RWPE1 (cell line): ENCODE measurements at regions not wholly inside any gene's neighbourhood (a gene's known extent, or its start where the extent isn't known, plus 50 kb on each side); places are given as distances from the start of the nearest gene placed in this dataset.
"Not testable (repeated sequence)": the region's sequence is repeated elsewhere in the genome, so short reads cannot be mapped to it uniquely, and the experiment has no call there.

Experiments used
- CTCF ChIA-PET: fragments of 350-600 bp; sonication (Branson Sonifier 250); formaldehyde crosslinking; extraction: SDS; loops from one replicate; lab custom pipeline; 2021; lab: Yijun Ruan, JAX
- POLR2A ChIA-PET: fragments of 400-600 bp; formaldehyde crosslinking; extraction: SDS; loops from one replicate; lab custom pipeline; 2020; ENCODE audit warnings: antibody characterized with exemption; ENCODE audit not compliant: low non-redundant PET; lab: Yijun Ruan, JAX
- DNase-seq: peaks from one replicate; pipeline ENCODE4 v3.0.0; 2012; ENCODE audit warnings: low spot score
- H3K27ac ChIP-seq: fragments of 450-650 bp; 2 replicates; pipeline ENCODE4 v1.5.1; 2017
- TF ChIP-seq, protein P1 (sequence below): fragments of 450-650 bp; conservative IDR thresholded peaks from 2 replicates; pipeline ENCODE4 v1.5.1; 2017; ENCODE audit warnings: low read depth, mild to moderate bottlenecking

DNA sequence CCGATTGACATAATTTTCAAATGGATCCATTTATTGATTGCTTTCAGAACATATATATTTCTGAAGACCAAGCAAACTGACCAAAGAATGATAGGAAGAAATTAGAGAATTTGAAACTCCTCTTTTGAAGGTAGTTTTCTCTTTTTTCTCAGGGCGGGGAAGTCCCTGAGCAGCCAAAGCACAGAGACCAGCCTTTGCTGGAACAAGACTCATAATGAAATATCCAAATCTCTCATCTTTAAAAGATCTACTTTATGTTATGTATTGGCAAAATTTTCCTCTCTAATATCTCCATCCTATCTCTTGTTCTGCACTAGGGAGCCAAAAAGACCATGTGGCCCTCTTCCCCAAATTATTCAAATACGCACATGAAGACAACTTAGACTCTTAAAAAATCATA, 379.0 kb upstream of the TCF4 start:
- CTCF ChIA-PET, result no interaction called here
- no peak for DNase-seq
- POLR2A ChIA-PET, result no interaction called here
- H3K27ac ChIP-seq, result no peak overlapping the region
- TF ChIP-seq, protein P1, sequence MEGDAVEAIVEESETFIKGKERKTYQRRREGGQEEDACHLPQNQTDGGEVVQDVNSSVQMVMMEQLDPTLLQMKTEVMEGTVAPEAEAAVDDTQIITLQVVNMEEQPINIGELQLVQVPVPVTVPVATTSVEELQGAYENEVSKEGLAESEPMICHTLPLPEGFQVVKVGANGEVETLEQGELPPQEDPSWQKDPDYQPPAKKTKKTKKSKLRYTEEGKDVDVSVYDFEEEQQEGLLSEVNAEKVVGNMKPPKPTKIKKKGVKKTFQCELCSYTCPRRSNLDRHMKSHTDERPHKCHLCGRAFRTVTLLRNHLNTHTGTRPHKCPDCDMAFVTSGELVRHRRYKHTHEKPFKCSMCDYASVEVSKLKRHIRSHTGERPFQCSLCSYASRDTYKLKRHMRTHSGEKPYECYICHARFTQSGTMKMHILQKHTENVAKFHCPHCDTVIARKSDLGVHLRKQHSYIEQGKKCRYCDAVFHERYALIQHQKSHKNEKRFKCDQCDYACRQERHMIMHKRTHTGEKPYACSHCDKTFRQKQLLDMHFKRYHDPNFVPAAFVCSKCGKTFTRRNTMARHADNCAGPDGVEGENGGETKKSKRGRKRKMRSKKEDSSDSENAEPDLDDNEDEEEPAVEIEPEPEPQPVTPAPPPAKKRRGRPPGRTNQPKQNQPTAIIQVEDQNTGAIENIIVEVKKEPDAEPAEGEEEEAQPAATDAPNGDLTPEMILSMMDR, result no peak

DNA sequence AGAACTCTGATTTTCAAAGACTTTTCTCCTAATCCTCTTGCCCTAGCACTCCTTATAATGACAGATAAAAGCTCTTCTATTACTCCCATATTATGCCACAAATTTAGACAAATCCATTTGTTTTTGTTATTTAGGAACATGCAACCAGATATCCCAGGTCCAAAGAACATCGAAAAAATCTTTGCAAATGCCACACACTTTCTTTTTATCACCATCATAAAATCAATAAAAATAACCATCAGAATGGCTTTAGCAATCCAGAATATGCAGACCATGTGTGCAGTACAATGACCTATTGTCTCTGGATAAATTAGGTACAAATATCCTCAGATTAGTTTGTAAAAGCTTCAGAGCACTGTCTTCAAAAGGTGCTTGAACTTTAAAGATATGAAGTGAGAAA, 376.2 kb upstream of the TCF4 start:
- ChIA-PET CTCF (no interaction called here), POLR2A (no interaction called here)
- TF ChIP-seq, protein P1, result no peak
- no peak overlapping the region for H3K27ac ChIP-seq
- DNase-seq, result no peak

DNA sequence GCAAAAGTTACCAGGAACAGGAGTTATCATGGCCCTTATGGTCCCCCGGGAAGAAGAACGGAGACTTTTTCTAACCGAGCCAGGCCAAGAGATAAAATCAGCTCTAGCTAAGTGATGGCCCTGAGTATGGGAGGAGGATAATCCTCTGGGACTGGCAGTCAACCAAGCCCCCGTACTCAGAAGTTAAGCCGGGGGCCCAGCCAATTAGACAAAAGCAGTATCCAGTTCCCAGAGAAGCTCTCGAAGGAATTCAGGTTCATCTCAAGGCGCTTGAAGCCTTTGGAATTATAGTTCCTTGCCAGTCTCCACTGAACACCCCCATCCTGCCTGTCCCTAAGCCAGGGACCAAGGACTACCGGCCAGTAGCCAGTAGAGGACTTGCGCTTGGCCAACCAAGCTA, 365.3 kb upstream of the TCF4 start:
- no peak for DNase-seq
- TF ChIP-seq, protein P1, result no peak
- ChIA-PET CTCF (no interaction called here), POLR2A (no interaction called here)
- H3K27ac ChIP-seq, result no peak overlapping the region

DNA sequence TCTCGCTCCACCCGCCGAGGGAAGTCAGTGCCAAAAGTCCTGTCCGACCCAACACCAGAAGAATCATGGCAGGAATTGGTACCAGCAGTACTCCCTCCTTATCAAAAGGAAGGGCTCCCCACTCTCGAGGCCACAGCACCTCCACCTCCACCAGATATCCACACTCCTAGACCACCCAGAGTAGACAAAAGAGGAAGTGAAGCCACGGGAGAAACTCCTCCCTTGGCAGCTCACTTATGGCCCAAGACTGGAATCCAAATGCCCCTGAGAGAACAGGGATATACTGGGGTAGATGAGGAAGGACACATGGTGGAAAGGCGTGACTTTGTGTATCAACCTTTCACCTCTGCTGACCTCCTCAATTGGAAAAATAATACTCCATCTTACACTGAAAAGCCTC, 363.7 kb upstream of the TCF4 start:
- CTCF ChIA-PET, DNase-seq, POLR2A ChIA-PET, H3K27ac ChIP-seq: not testable (repeated sequence)

DNA sequence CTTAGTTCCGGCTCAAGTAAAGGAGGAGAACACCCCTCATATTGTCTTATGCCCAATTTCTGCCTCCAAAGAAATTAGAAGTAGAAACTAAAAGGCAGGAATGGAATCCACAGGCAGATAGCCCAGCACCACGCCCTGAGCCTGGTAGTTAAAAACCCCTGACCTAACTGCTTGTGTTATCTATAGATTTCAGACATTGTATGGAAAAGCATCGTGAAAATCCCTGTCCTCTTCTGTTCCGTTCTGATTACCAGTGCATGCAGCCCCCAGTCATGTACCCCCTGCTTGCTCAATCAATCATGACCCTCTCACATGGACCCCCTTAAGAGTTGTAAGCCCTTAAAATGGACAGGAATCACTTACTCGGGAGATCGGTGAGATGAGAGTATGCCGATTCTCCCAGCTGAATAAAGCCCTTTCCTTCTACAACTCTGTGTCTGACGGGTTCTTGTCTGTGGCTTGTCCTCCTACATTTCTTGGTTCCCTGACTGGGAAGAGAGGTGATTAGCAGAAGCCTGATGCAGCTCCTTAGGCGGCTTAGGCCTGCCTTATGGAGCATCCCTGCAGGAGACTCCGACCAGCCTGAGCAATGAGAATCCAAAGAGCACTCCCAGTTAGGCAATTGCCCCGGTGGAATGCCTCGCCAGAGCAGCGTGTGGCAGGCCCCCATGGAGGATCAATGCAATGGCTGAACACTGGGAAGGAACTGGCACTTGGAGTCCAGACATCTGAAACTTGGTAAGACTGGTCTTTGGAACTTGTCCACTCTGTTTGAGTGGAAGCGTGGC, 362.6 kb upstream of the TCF4 start:
- ChIA-PET POLR2A (no interaction called here), CTCF (no interaction called here)
- no peak overlapping the region for H3K27ac ChIP-seq
- TF ChIP-seq, protein P1, result no peak
- DNase-seq, result no peak

DNA sequence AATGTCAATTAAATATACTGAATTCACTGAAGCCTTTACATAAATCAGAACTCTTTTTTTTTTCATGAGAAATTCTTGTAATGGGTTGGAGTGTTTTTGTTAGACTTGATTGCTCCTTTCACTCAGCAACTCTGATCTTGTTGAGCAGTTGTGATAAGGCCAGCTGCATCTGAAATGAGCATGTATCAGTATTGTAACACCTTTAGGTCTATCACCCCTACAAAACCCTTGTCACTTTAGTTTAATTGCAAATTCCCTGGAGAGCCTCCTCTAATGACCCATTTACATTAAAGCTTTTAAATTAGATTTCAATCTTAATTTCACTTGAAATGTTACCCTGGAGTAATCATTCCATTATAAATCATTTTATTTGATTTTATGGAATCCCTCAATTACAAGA, 346.8 kb upstream of the TCF4 start:
- H3K27ac ChIP-seq, result no peak overlapping the region
- ChIA-PET CTCF (no interaction called here), POLR2A (no interaction called here)
- DNase-seq, result no peak
- TF ChIP-seq, protein P1, result no peak

DNA sequence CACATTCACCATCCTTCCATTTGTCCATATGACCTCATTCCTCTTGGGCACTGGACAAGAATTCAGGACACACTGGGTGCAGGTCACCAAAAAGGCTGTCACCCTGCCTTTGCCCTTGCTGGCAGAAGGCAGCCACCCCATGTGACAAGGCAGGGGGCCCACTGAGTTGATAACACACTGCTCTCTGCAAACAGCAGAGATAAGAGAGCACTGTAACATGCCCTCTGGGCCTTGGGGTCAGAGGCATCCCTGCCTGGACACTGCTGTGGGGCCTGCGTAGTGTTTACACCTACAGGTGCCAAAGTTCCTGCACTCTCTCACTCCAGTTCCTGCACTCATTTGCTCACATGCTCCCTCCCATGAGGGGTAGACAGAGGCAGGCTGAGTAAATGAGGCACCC, 344.7 kb upstream of the TCF4 start:
- CTCF ChIA-PET, result no interaction called here
- no peak overlapping the region for H3K27ac ChIP-seq
- TF ChIP-seq, protein P1, result no peak

More for the DNA sequence above, 344.7 kb upstream of the TCF4 start:
- POLR2A ChIA-PET, result no interaction called here
- no peak for DNase-seq
